K562 (cell line): ENCODE measurements at regions not wholly inside any gene's neighbourhood (a gene's known extent, or its start where the extent isn't known, plus 50 kb on each side); places are given as distances from the start of the nearest gene placed in this dataset.

Experiments
- ATAC-seq: fragments of 200-7000 bp; cut with Tn5 transposase; 3 replicates; pipeline ENCODE4 v1.9.1; 2020; ENCODE audit warnings: moderate library complexity
- BruUV-seq: library from RNA; stranded (reverse); fragments of 400-500 nt; replicated peaks from 2 replicates; lab custom pipeline; 2021; lab: Mats Ljungman, UMichigan
- CTCF ChIA-PET: fragments of 300-600 bp; formaldehyde crosslinking; extraction: SDS; loops from one replicate; lab custom pipeline; 2021; ENCODE audit warnings: low intra/inter-chr PET ratio; lab: Yijun Ruan, JAX
- POLR2A ChIA-PET: fragments of 300-600, 350-650 bp; sonication (Branson Sonifier 250); formaldehyde crosslinking; extraction: SDS; loops from one replicate; lab custom pipeline; 2021; ENCODE audit warnings: antibody characterized with exemption, inconsistent platforms; lab: Yijun Ruan, JAX
- DNase-seq, 4 experiments: peaks; one replicate each; pipeline versions ENCODE4 v3.0.0 to v3.0.0-alpha.2; 2011 to 2018; ENCODE audit warnings: low spot score in 3 of 4, mixed read lengths in 3 of 4; ENCODE audit errors: extremely low read depth in 1 of 4
- FAIRE-seq: peaks from 2 replicates; lab custom pipeline; 2011; peaks lifted over from hg19 to GRCh38; lab: Jason Lieb, UNC
- H2AFZ ChIP-seq: 2 replicates; pipeline ENCODE4 v1.6.0; 2011; ENCODE audit warnings: low read depth, low read length, control low read depth, inconsistent platforms
- H3K27ac ChIP-seq: fragments of 200-600 bp; 3 replicates; pipeline ENCODE4 v1.8.0; 2011; ENCODE audit warnings: low read depth, mild to moderate bottlenecking, control low read depth, inconsistent platforms, low read length, moderate library complexity, mixed read lengths; ENCODE audit errors: extremely low read depth
- H3K27me3 ChIP-seq, 2 experiments: fragments of 300-600 bp in 1 of 2; 2 replicates in 1 of 2; 3 replicates in 1 of 2; pipeline versions ENCODE4 v1.6.0 to v1.8.0; 2011; ENCODE audit warnings: inconsistent platforms in 2 of 2, low read length in 2 of 2, mild to moderate bottlenecking in 1 of 2, mixed read lengths in 1 of 2, moderate library complexity in 1 of 2; ENCODE audit not compliant: control insufficient read depth in 2 of 2, insufficient read depth in 2 of 2
- H3K36me3 ChIP-seq: fragments of 300-600 bp; 3 replicates; pipeline ENCODE4 v1.8.0; 2011; ENCODE audit warnings: mild to moderate bottlenecking, low read length, inconsistent platforms; ENCODE audit not compliant: control insufficient read depth, insufficient read depth
- H3K4me1 ChIP-seq, 2 experiments: fragments of 200-600 bp in 1 of 2; replicated peaks in 1 of 2; 2 replicates in 1 of 2; 3 replicates in 1 of 2; pipeline versions ENCODE4 v1.5.1 to v1.8.0; 2011; ENCODE audit warnings: inconsistent platforms in 2 of 2, low read length in 2 of 2, mild to moderate bottlenecking in 1 of 2, mixed read lengths in 1 of 2, moderate library complexity in 1 of 2; ENCODE audit not compliant: control insufficient read depth in 2 of 2, insufficient read depth in 2 of 2
- H3K4me2 ChIP-seq: 2 replicates; pipeline ENCODE4 v1.6.1; 2011; ENCODE audit warnings: low read length, control low read depth, inconsistent platforms, mixed read lengths; ENCODE audit not compliant: insufficient read depth
- H3K4me3 ChIP-seq: fragments of 200-600 bp; sonication (generic), shearing (Covaris generic); 2 replicates; pipeline ENCODE4 v1.5.1; 2016; ENCODE audit warnings: control low read depth, inconsistent platforms
- H3K79me2 ChIP-seq: fragments of 200-600 bp; 3 replicates; pipeline ENCODE4 v1.8.0; 2011; ENCODE audit warnings: low read length, inconsistent platforms; ENCODE audit not compliant: control insufficient read depth, insufficient read depth
- H3K9ac ChIP-seq, 2 experiments: 2 replicates each; pipeline versions ENCODE4 v1.6.0 to v1.6.1; 2011; ENCODE audit warnings: low read depth in 2 of 2, low read length in 2 of 2, control low read depth in 1 of 2, inconsistent platforms in 1 of 2, mild to moderate bottlenecking in 1 of 2, mixed read lengths in 1 of 2; ENCODE audit not compliant: insufficient read depth in 1 of 2
- H3K9me1 ChIP-seq: one replicate; pipeline ENCODE4 v1.6.0; 2011; ENCODE audit warnings: inconsistent platforms, mild to moderate bottlenecking, low read length, moderate library complexity; ENCODE audit not compliant: control insufficient read depth, insufficient read depth
- H3K9me3 ChIP-seq: replicated peaks from 2 replicates; pipeline ENCODE4 v1.5.1; 2011; ENCODE audit warnings: low read depth, low read length, inconsistent platforms; ENCODE audit not compliant: control insufficient read depth, insufficient read depth
- H4K20me1 ChIP-seq: replicated peaks from 2 replicates; pipeline ENCODE4 v1.6.1; 2011; ENCODE audit warnings: low read length, inconsistent platforms, mixed read lengths; ENCODE audit not compliant: control insufficient read depth, insufficient read depth
- BACH1 ChIP-seq: fragments of 200-800 bp; sonication (Bioruptor generic); IDR thresholded peaks from 2 replicates; pipeline ENCODE4 v1.6.1; 2016; ENCODE audit warnings: missing genetic modification characterization, missing compliant biosample characterization
- HDGF ChIP-seq: fragments of 450-650 bp; IDR thresholded peaks from 2 replicates; pipeline ENCODE4 v1.6.1; 2016
- HIVEP1 ChIP-seq: fragments of 250-450 bp; sonication (Bioruptor Pico); IDR thresholded peaks from 2 replicates; pipeline ENCODE4 v1.4.0; 2020; ENCODE audit warnings: mild to moderate bottlenecking
- KDM4B ChIP-seq, 2 experiments: fragments of 450-650 bp in 1 of 2; sonication (generic) in 1 of 2; IDR thresholded peaks; 2 replicates each; pipeline ENCODE4 v1.6.1; 2016 to 2017; ENCODE audit warnings: borderline replicate concordance in 2 of 2, antibody characterized with exemption in 1 of 2, low read depth in 1 of 2, mild to moderate bottlenecking in 1 of 2
- KLF10 ChIP-seq: fragments of 250-450 bp; sonication (Bioruptor Pico); IDR thresholded peaks from 2 replicates; pipeline ENCODE4 v1.6.1; 2021; ENCODE audit warnings: matching md5 sums
- NCOA4 ChIP-seq: fragments of 450-650 bp; IDR thresholded peaks from 2 replicates; pipeline ENCODE4 v1.6.1; 2018; ENCODE audit warnings: mild to moderate bottlenecking; ENCODE audit not compliant: partially characterized antibody
- THRAP3 ChIP-seq: fragments of 450-650 bp; IDR thresholded peaks from 2 replicates; pipeline ENCODE4 v1.6.1; 2016; ENCODE audit warnings: mild to moderate bottlenecking, inconsistent platforms, borderline replicate concordance
- ZFP1 ChIP-seq: fragments of 450-650 bp; formaldehyde crosslinking; IDR thresholded peaks from 2 replicates; pipeline ENCODE4 v1.4.0; 2020; ENCODE audit warnings: mild to moderate bottlenecking, mixed read lengths
- ZFP36 ChIP-seq: fragments of 150-350 bp; IDR thresholded peaks from 2 replicates; pipeline ENCODE4 v1.6.1; 2018; ENCODE audit warnings: low read length, low read depth; ENCODE audit not compliant: partially characterized antibody
- ZNF134 ChIP-seq: fragments of 250-450 bp; sonication (Bioruptor Pico); conservative IDR thresholded peaks from 2 replicates; pipeline ENCODE4 v1.4.0; 2020
- ZNF561 ChIP-seq: fragments of 450-650 bp; formaldehyde crosslinking; conservative IDR thresholded peaks from 2 replicates; pipeline ENCODE4 v1.4.0; 2020; ENCODE audit warnings: mild to moderate bottlenecking, moderate library complexity
- WGBS: fragments of 100-300 bp; shearing (Covaris generic); methylation state at CpG from one replicate; pipeline ENCODE4 v1.1.6; 2016; ENCODE audit warnings: low coverage, mixed read lengths; ENCODE audit not compliant: insufficient coverage; ENCODE audit errors: missing lambda C conversion rate; 5-methylcytosine and 5-hydroxymethylcytosine counted together
- in situ Hi-C: fragments of 300-500 bp; cut with MboI; formaldehyde crosslinking; loops from 4 replicates; pipeline ENCODE4 v1.15.0; 2018; ENCODE audit warnings: inconsistent platforms, mixed read lengths
- intact Hi-C: fragments of 100-400 bp; cut with micrococcal nuclease; formaldehyde crosslinking; loops from 2 replicates; pipeline ENCODE4 v1.14.2; 2022
- TF ChIP-seq, protein P1 (sequence below): IDR thresholded peaks from 2 replicates; pipeline ENCODE4 v1.6.1; 2011; ENCODE audit not compliant: insufficient read length; ENCODE audit errors: extremely low read depth

DNA sequence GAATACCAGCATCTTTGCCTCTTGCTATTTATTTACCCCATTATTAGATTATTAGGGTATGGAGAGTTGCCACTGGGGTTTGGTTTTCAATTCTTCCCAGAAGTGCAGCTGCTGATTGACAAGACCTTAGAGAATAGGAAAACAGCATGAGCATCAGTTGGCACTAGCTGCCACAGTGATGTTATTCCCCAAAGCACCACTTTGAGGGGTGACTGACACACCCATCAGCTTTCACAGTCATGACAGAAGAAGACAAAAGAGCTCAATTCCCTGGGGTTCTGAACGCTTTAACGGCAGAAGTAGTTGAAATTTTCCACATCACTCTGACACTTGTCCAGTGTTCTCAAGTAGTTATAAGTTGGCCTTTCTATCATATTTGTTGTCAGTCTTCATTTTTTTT, 55.0 kb upstream of the NR3C2 start:
- Histone ChIP-seq H3K36me3 (no peaks in the 10 kb centered on the region), H3K9me3 (no peaks in the 10 kb centered on the region), H3K27me3 (no peaks in the 10 kb centered on the region)
- TF ChIP-seq KLF10 (no peak), NCOA4 (no peak), HIVEP1 (CRISPR knock-in tag) (no peak), THRAP3 (no peak), KDM4B (IDR thresholded peaks at IDR 0.05; ENCODE audit: borderline replicate concordance in 2 of 2, low read depth in 1 of 2) (no peak), ZNF134 (no peak), ZNF561 (no peak), ZFP1 (CRISPR knock-in tag) (no peak), BACH1 (tag) (no peak), HDGF (no peak), ZFP36 (no peak)
- TF ChIP-seq, protein P1, sequence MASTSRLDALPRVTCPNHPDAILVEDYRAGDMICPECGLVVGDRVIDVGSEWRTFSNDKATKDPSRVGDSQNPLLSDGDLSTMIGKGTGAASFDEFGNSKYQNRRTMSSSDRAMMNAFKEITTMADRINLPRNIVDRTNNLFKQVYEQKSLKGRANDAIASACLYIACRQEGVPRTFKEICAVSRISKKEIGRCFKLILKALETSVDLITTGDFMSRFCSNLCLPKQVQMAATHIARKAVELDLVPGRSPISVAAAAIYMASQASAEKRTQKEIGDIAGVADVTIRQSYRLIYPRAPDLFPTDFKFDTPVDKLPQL = no peak
- TF ChIP-seq, all 486 proteins: peak for 0
- ChIA-PET CTCF (no interaction called here), POLR2A (no interaction called here)
- no peak overlapping the region for H3K4me3 ChIP-seq
- H3K9me1 ChIP-seq = no peaks in the 10 kb centered on the region
- DNase-seq (no peak), FAIRE-seq (no peak), ATAC-seq (no peak)
- no TSS peak for BruUV-seq
- no peak overlapping the region for H3K27ac ChIP-seq
- in situ Hi-C loops (no loop called here), intact Hi-C loops (no loop called here)
- H4K20me1 ChIP-seq = no peaks in the 10 kb centered on the region
- 0% methylated on average over 2 of the region's 2 CpGs for WGBS
- no peak overlapping the region for H2AFZ ChIP-seq
- no peak overlapping the region for H3K9ac ChIP-seq
- no peak overlapping the region for H3K4me2 ChIP-seq
- H3K4me1 ChIP-seq = no peaks in the 10 kb centered on the region
- H3K79me2 ChIP-seq = no peaks in the 10 kb centered on the region
